ENCODE measurements at regions not wholly inside any gene's neighbourhood (a gene's known extent, or its start where the extent isn't known, plus 50 kb on each side); places are given as distances from the start of the nearest gene placed in this dataset.

GRCh38 chr2:128395640-128396499, 77.2 kb upstream of the HS6ST1 start:
- peak in 7 of 11 donors; percentile 41 to 80 (median 75) for DNase-seq (ENCODE audit: extremely low read depth in 1 of 11, low read depth in 9 of 11, low spot score in 4 of 11)

GRCh38 chr2:128396500-128396891, 77.8 kb upstream of the HS6ST1 start:
- no peak for DNase-seq (ENCODE audit: extremely low read depth in 1 of 11, low read depth in 9 of 11, low spot score in 4 of 11)

GRCh38 chr2:128396946-128397345, 78.3 kb upstream of the HS6ST1 start:
- no peak for DNase-seq (ENCODE audit: extremely low read depth in 1 of 11, low read depth in 9 of 11, low spot score in 4 of 11)

- no peak for DNase-seq (ENCODE audit: extremely low read depth in 1 of 11, low read depth in 9 of 11, low spot score in 4 of 11)
Observed at GRCh38 chr2:128399256-128399655, 80.6 kb upstream of the HS6ST1 start.

- DNase-seq (ENCODE audit: extremely low read depth in 1 of 11, low read depth in 9 of 11, low spot score in 4 of 11), result no peak
Observed at GRCh38 chr2:128399690-128400291, 81.1 kb upstream of the HS6ST1 start.

- no peak for DNase-seq (ENCODE audit: extremely low read depth in 1 of 11, low read depth in 9 of 11, low spot score in 4 of 11)
Observed at GRCh38 chr2:128401680-128402079, 83.0 kb upstream of the HS6ST1 start.

GRCh38 chr2:128402911-128403670, 84.4 kb upstream of the HS6ST1 start:
- no peak for DNase-seq (ENCODE audit: extremely low read depth in 1 of 11, low read depth in 9 of 11, low spot score in 4 of 11)

- no peak for DNase-seq (ENCODE audit: extremely low read depth in 1 of 11, low read depth in 9 of 11, low spot score in 4 of 11)
Observed at GRCh38 chr2:128403814-128404708, 85.4 kb upstream of the HS6ST1 start.

- no peak for DNase-seq (ENCODE audit: extremely low read depth in 1 of 11, low read depth in 9 of 11, low spot score in 4 of 11)
Observed at GRCh38 chr2:128404709-128405466, 86.2 kb upstream of the HS6ST1 start.

- DNase-seq (ENCODE audit: extremely low read depth in 1 of 11, low read depth in 9 of 11, low spot score in 4 of 11), result no peak
Observed at GRCh38 chr2:128405467-128405900, 86.8 kb upstream of the HS6ST1 start.

GRCh38 chr2:128405981-128406613, 87.4 kb upstream of the HS6ST1 start:
- DNase-seq (ENCODE audit: extremely low read depth in 1 of 11, low read depth in 9 of 11, low spot score in 4 of 11), result no peak

GRCh38 chr2:128406736-128407554, 88.3 kb upstream of the HS6ST1 start:
- no peak for DNase-seq (ENCODE audit: extremely low read depth in 1 of 11, low read depth in 9 of 11, low spot score in 4 of 11)

- DNase-seq (ENCODE audit: extremely low read depth in 1 of 11, low read depth in 9 of 11, low spot score in 4 of 11), result no peak
Observed at GRCh38 chr2:128408349-128409305, 90.0 kb upstream of the HS6ST1 start.

- DNase-seq (ENCODE audit: extremely low read depth in 1 of 11, low read depth in 9 of 11, low spot score in 4 of 11), result no peak
Observed at GRCh38 chr2:128409326-128410034, 90.8 kb upstream of the HS6ST1 start.

- no peak for DNase-seq (ENCODE audit: extremely low read depth in 1 of 11, low read depth in 9 of 11, low spot score in 4 of 11)
Observed at GRCh38 chr2:128410035-128410757, 91.5 kb upstream of the HS6ST1 start.
